ENCODE measurements at regions not wholly inside any gene's neighbourhood (a gene's known extent, or its start where the extent isn't known, plus 50 kb on each side); places are given as distances from the start of the nearest gene placed in this dataset.

GRCh38 chr4:165767671-165768070 is 105.4 kb upstream of the TLL1 start:
- no peak overlapping the region for H3K27ac ChIP-seq (ENCODE audit: low read length)
- H3K4me2 ChIP-seq (ENCODE audit: low read length): no peak overlapping the region
- H3K9me2 ChIP-seq (ENCODE audit: insufficient read depth, low read length): no peaks in the 10 kb centered on the region
- no peak overlapping the region for H2AFZ ChIP-seq (ENCODE audit: low read depth, low read length)
- H3K9me3 ChIP-seq (ENCODE audit: low read length): no peaks in the 10 kb centered on the region
- no peak overlapping the region for H3K9ac ChIP-seq (ENCODE audit: low read length)
- no peaks in the 10 kb centered on the region for H3K27me3 ChIP-seq (ENCODE audit: insufficient read depth, low read depth, low read length)
- H3K36me3 ChIP-seq (ENCODE audit: insufficient read depth, low read length): no peaks in the 10 kb centered on the region
- no peaks in the 10 kb centered on the region for H3K79me2 ChIP-seq (replicated peaks; ENCODE audit: insufficient read depth, low read length)
- no peak overlapping the region for H3K4me3 ChIP-seq (ENCODE audit: low read length)
- no peaks in the 10 kb centered on the region for H3F3A ChIP-seq (ENCODE audit: insufficient read depth, low read length, poor library complexity, severe bottlenecking)
- TF ChIP-seq SMC3 (conservative IDR thresholded peaks at IDR 0.05; ENCODE audit: poor library complexity) (no peak), EP300 (conservative IDR thresholded peaks at IDR 0.05; ENCODE audit: poor library complexity, severe bottlenecking) (no peak), MXI1 (conservative IDR thresholded peaks at IDR 0.05; ENCODE audit: poor library complexity, severe bottlenecking) (no peak), RAD21 (conservative IDR thresholded peaks at IDR 0.05) (no peak), TAF1 (IDR thresholded peaks at IDR 0.05; ENCODE audit: low read depth) (no peak), REST (IDR thresholded peaks at IDR 0.05; ENCODE audit: borderline replicate concordance) (no peak)
- no peaks in the 10 kb centered on the region for H4K20me1 ChIP-seq (ENCODE audit: insufficient read depth)

DNA sequence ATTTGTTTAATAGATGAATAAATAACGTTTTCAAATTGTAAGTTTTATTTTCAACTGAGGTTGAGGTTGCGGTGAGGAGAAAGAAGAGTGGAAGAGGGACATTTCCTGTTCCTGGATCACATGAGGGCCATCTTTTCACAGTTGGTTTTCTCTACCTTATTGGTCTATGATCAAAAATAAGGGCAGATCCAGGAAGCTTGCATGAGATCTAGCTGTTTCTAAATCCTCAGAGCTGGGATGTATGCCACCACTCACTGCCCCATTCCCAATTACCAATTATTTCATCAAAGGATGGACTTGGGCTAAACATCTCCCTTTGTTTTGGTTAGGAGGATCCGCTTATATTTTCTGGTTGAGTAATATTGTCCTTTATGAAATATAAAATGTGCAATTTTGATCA is 104.8 kb upstream of the TLL1 start:
- Histone ChIP-seq H3K9ac (ENCODE audit: low read length) (no peak overlapping the region), H3F3A (ENCODE audit: insufficient read depth, low read length, poor library complexity, severe bottlenecking) (no peaks in the 10 kb centered on the region), H3K9me3 (ENCODE audit: low read length) (no peaks in the 10 kb centered on the region), H3K9me2 (ENCODE audit: insufficient read depth, low read length) (no peaks in the 10 kb centered on the region), H4K20me1 (ENCODE audit: insufficient read depth) (no peaks in the 10 kb centered on the region), H3K36me3 (ENCODE audit: insufficient read depth, low read length) (no peaks in the 10 kb centered on the region), H3K4me3 (ENCODE audit: low read length) (no peak overlapping the region), H2AFZ (ENCODE audit: low read depth, low read length) (no peak overlapping the region), H3K27me3 (ENCODE audit: insufficient read depth, low read depth, low read length) (no peaks in the 10 kb centered on the region), H3K79me2 (replicated peaks; ENCODE audit: insufficient read depth, low read length) (no peaks in the 10 kb centered on the region), H3K4me2 (ENCODE audit: low read length) (no peak overlapping the region), H3K27ac (ENCODE audit: low read length) (no peak overlapping the region)
- TF ChIP-seq SMC3 (conservative IDR thresholded peaks at IDR 0.05; ENCODE audit: poor library complexity) (no peak), RAD21 (conservative IDR thresholded peaks at IDR 0.05) (no peak), EZH2 (IDR thresholded peaks at IDR 0.05; ENCODE audit: borderline replicate concordance, insufficient read depth, low read length, poor library complexity, severe bottlenecking) (no peak), TAF1 (IDR thresholded peaks at IDR 0.05; ENCODE audit: low read depth) (no peak), POLR2AphosphoS5 (IDR thresholded peaks at IDR 0.05) (no peak), REST (IDR thresholded peaks at IDR 0.05; ENCODE audit: borderline replicate concordance) (no peak), MXI1 (conservative IDR thresholded peaks at IDR 0.05; ENCODE audit: poor library complexity, severe bottlenecking) (no peak), EP300 (conservative IDR thresholded peaks at IDR 0.05; ENCODE audit: poor library complexity, severe bottlenecking) (no peak)
- TF ChIP-seq, protein P1, sequence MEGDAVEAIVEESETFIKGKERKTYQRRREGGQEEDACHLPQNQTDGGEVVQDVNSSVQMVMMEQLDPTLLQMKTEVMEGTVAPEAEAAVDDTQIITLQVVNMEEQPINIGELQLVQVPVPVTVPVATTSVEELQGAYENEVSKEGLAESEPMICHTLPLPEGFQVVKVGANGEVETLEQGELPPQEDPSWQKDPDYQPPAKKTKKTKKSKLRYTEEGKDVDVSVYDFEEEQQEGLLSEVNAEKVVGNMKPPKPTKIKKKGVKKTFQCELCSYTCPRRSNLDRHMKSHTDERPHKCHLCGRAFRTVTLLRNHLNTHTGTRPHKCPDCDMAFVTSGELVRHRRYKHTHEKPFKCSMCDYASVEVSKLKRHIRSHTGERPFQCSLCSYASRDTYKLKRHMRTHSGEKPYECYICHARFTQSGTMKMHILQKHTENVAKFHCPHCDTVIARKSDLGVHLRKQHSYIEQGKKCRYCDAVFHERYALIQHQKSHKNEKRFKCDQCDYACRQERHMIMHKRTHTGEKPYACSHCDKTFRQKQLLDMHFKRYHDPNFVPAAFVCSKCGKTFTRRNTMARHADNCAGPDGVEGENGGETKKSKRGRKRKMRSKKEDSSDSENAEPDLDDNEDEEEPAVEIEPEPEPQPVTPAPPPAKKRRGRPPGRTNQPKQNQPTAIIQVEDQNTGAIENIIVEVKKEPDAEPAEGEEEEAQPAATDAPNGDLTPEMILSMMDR (IDR thresholded peaks at IDR 0.05; ENCODE audit: poor library complexity, severe bottlenecking): no peak
